Esophagus squamous epithelium (tissue), 4 donors: ENCODE measurements at regions not wholly inside any gene's neighbourhood (a gene's known extent, or its start where the extent isn't known, plus 50 kb on each side); places are given as distances from the start of the nearest gene placed in this dataset.

Experiments used
- POLR2A ChIP-seq, 4 donors: fragments of 450-650 bp; IDR thresholded peaks; one replicate each; pipeline ENCODE4 v1.6.1; 2017; ENCODE audit warnings: antibody characterized with exemption in 4 of 4, mild to moderate bottlenecking in 4 of 4, moderate library complexity in 3 of 4
- TF ChIP-seq, protein P1 (sequence below), 6 experiments: fragments of 450-650 bp in 4 of 6; fragments of 200-600 bp in 2 of 6; sonication (generic) in 2 of 6; IDR thresholded peaks; one replicate each; pipeline ENCODE4 v1.5.1; 2016 to 2019; ENCODE audit warnings: antibody characterized with exemption in 6 of 6, mild to moderate bottlenecking in 4 of 6, moderate library complexity in 4 of 6

DNA sequence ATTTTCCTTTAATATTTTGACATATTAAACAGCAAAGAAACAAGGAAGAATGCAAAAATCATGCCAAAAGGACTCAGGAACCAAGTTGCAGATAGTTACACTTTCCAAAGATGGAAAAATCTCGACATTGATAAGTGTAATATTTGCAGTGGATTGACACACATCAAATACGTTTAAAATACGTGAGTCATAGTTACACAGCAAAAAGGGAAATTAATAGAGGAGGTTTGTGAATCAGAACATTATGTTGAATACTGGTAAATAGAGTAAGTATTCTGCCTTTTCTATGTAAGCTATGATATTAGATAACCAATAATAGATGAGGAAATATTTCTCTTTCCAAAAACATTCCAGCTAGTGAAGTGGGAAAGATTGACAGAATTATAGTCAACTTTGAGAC lies 1761.3 kb upstream of the IGFBP7 start:
- no peak for TF ChIP-seq POLR2A (IDR thresholded peaks at IDR 0.05)
- TF ChIP-seq, protein P1, sequence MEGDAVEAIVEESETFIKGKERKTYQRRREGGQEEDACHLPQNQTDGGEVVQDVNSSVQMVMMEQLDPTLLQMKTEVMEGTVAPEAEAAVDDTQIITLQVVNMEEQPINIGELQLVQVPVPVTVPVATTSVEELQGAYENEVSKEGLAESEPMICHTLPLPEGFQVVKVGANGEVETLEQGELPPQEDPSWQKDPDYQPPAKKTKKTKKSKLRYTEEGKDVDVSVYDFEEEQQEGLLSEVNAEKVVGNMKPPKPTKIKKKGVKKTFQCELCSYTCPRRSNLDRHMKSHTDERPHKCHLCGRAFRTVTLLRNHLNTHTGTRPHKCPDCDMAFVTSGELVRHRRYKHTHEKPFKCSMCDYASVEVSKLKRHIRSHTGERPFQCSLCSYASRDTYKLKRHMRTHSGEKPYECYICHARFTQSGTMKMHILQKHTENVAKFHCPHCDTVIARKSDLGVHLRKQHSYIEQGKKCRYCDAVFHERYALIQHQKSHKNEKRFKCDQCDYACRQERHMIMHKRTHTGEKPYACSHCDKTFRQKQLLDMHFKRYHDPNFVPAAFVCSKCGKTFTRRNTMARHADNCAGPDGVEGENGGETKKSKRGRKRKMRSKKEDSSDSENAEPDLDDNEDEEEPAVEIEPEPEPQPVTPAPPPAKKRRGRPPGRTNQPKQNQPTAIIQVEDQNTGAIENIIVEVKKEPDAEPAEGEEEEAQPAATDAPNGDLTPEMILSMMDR (IDR thresholded peaks at IDR 0.05) = no peak
